Mesothelial cell of epicardium (in vitro differentiated cells): ENCODE measurements at regions not wholly inside any gene's neighbourhood (a gene's known extent, or its start where the extent isn't known, plus 50 kb on each side); places are given as distances from the start of the nearest gene placed in this dataset.

Experiments used
- DNase-seq, 2 experiments: peaks; one replicate each; pipeline ENCODE4 v3.0.0; 2021; ENCODE audit warnings: low spot score in 2 of 2; ENCODE audit not compliant: unreplicated experiment in 2 of 2
- H3K27ac Mint-ChIP-seq: 2 replicates; pipeline ENCODE4 v1.8.0; 2021; ENCODE audit warnings: mixed read lengths
- H3K27me3 Mint-ChIP-seq: 2 replicates; pipeline ENCODE4 v1.8.0; 2021; ENCODE audit warnings: low read depth, mixed read lengths
- H3K36me3 Mint-ChIP-seq: 2 replicates; pipeline ENCODE4 v1.8.0; 2021; ENCODE audit warnings: mixed read lengths
- H3K4me1 Mint-ChIP-seq: 2 replicates; pipeline ENCODE4 v1.8.0; 2021; ENCODE audit warnings: mixed read lengths
- H3K4me3 Mint-ChIP-seq: 2 replicates; pipeline ENCODE4 v1.8.0; 2021; ENCODE audit warnings: mild to moderate bottlenecking, moderate library complexity, mixed read lengths
- H3K9me3 Mint-ChIP-seq: 2 replicates; pipeline ENCODE4 v1.8.0; 2021; ENCODE audit warnings: mixed read lengths
- TF ChIP-seq, protein P1 (sequence below): fragments of 200-600 bp; sonication (generic); IDR thresholded peaks from one replicate; pipeline ENCODE4 v1.5.0; 2021; ENCODE audit warnings: antibody characterized with exemption; ENCODE audit not compliant: unreplicated experiment

DNA sequence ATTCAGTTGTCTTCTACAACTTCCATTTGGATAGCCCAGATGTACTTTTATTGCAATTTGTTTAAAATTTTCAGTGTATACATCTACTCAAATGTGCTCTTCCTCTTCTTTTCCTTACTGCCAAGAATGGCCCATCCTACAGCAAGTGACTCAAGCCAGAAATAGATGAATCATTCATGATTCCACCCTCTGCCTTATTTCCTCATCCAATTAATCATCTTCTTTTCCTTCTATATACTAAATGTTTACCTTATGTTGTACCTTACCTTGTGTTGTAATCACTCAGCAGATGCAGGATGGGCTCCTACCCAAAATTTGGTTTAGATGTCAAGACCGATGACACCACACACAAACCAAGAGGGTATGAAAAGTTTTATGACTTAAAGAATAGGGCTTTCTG is 437.8 kb downstream of the GRXCR1 start:
- H3K9me3 Mint-ChIP-seq: no peaks in the 10 kb centered on the region
- no peaks in the 10 kb centered on the region for H3K4me1 Mint-ChIP-seq
- no peaks in the 10 kb centered on the region for H3K36me3 Mint-ChIP-seq
- no peak overlapping the region for H3K27ac Mint-ChIP-seq
- no peak for DNase-seq
- TF ChIP-seq, protein P1, sequence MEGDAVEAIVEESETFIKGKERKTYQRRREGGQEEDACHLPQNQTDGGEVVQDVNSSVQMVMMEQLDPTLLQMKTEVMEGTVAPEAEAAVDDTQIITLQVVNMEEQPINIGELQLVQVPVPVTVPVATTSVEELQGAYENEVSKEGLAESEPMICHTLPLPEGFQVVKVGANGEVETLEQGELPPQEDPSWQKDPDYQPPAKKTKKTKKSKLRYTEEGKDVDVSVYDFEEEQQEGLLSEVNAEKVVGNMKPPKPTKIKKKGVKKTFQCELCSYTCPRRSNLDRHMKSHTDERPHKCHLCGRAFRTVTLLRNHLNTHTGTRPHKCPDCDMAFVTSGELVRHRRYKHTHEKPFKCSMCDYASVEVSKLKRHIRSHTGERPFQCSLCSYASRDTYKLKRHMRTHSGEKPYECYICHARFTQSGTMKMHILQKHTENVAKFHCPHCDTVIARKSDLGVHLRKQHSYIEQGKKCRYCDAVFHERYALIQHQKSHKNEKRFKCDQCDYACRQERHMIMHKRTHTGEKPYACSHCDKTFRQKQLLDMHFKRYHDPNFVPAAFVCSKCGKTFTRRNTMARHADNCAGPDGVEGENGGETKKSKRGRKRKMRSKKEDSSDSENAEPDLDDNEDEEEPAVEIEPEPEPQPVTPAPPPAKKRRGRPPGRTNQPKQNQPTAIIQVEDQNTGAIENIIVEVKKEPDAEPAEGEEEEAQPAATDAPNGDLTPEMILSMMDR: no peak
- no peaks in the 10 kb centered on the region for H3K27me3 Mint-ChIP-seq
- no peak overlapping the region for H3K4me3 Mint-ChIP-seq

DNA sequence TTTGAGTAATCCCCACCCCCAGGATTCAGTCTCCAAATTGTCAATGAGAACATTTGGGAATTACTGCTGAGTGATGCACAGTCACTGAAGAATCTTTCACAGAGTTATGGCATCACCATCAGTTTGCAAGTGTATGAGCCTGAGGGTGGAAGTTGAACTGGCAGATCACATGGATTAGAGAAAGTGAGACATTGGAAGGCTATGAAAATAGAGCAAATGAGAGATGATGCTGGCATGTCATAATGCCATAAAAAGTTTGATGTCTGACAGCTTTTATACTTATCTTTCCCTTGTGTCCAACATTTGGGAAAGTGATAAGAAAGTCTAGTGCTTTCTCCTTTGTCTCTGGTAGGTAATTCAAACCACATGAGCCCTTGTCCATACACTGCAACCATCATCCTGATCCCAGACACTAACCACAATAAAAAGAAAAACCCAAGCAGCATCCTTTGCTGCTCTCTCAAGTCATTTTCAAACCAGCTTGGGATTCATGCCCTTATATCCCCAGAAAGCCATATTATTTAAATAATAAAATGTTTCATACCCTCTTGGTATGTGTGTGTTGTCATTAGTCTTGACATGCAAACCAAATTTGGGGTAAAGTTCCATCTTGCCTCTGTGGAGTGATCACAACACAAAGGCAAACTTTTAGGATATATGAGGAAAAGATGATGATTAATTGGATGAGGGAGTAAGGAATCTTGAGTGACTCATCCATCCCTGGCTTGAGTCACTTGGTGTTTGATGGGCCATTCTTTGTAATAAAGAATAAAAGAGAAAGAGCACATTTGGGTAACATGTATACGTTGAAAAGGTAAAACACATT is 438.9 kb downstream of the GRXCR1 start:
- H3K9me3 Mint-ChIP-seq: no peaks in the 10 kb centered on the region
- no peaks in the 10 kb centered on the region for H3K4me1 Mint-ChIP-seq
- TF ChIP-seq, protein P1: no peak
- H3K4me3 Mint-ChIP-seq: no peak overlapping the region
- H3K27me3 Mint-ChIP-seq: no peaks in the 10 kb centered on the region
- H3K27ac Mint-ChIP-seq: no peak overlapping the region
- no peak for DNase-seq
- H3K36me3 Mint-ChIP-seq: no peaks in the 10 kb centered on the region

DNA sequence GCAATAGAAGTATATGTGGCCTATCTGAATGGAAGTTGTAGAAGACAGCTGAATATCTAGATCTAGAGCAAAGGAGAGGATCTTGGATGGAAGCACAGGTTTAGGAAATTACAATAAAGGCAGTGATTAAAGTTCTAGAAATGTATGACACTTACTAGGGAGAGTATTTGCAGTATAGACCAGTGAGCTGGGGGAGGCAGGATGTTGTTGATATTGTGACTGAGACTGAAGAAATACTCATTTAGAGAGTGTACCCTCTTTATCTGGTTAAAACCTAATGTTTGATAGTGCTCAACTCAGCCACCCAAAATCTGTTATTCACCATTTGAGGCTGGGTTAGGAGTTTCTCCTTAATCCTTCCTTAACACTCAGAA is 439.5 kb downstream of the GRXCR1 start:
- DNase-seq: no peak
- TF ChIP-seq, protein P1: no peak
- Mint-ChIP-seq H3K9me3 (no peaks in the 10 kb centered on the region), H3K27me3 (no peaks in the 10 kb centered on the region), H3K36me3 (no peaks in the 10 kb centered on the region), H3K4me1 (no peaks in the 10 kb centered on the region), H3K27ac (no peak overlapping the region), H3K4me3 (no peak overlapping the region)

DNA sequence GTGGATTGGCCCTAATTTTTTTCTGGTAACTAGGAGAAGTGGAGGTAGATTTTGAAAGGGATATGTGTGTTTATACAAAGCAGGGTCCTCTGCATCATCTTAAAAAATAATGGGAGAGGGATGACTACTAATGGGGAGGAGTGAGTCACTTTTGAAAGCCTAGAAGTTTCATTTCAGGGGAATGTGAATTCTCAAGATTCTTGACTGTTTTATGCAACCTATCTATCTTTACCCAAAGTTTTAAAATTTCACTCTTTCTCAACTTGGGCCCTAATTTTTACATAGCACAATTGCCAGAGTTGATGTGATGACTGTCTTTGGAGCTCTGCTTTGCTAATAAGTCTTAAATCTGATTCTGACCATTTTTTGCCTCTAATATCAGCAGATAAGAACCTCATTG is 445.2 kb downstream of the GRXCR1 start:
- Mint-ChIP-seq H3K9me3 (no peaks in the 10 kb centered on the region), H3K4me1 (no peaks in the 10 kb centered on the region), H3K4me3 (no peak overlapping the region), H3K27ac (no peak overlapping the region), H3K27me3 (no peaks in the 10 kb centered on the region), H3K36me3 (no peaks in the 10 kb centered on the region)
- DNase-seq: no peak
- TF ChIP-seq, protein P1: no peak

DNA sequence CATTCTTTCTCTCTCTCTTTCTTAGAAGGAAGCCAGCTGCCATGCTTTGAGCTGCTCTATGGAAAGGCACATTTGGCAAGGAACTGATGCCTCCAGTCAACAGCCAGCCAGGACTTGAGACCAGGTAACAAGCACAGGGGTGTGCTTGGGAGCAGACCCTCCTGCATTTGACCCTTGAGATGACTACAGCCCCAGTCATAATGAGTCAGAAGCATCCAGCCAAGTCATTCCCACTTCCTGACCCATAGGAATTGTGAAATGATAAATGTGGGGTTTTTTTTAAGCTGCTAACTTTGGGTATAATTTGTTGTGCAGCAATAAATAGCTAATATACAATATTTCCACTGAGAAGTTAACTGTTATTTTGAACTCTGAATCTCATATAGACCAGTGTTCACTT is 446.9 kb downstream of the GRXCR1 start:
- Mint-ChIP-seq H3K27me3 (no peaks in the 10 kb centered on the region), H3K9me3 (no peaks in the 10 kb centered on the region), H3K4me1 (no peaks in the 10 kb centered on the region), H3K36me3 (no peaks in the 10 kb centered on the region), H3K4me3 (no peak overlapping the region), H3K27ac (no peak overlapping the region)
- no peak for DNase-seq
- TF ChIP-seq, protein P1: no peak

DNA sequence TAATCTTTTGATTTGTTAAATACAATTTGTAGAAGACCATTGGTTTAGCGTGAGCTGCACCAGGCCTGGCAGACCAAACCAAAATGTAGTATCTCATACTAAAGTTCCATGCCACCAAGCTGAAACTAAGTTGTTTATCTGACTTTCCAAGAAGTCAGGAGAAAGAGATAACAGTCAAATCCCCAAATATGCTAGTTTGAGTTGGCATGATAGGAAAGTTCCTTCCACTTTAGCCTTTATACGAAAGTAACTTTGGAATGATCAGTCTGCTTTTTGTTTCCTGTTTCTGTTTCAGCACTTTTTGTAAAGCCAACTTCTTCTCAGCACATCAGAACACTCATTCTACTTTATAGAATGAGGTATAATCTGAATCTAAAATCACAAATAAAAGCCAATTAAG is 449.2 kb downstream of the GRXCR1 start:
- Mint-ChIP-seq H3K36me3 (no peaks in the 10 kb centered on the region), H3K4me1 (no peaks in the 10 kb centered on the region), H3K27ac (no peak overlapping the region), H3K9me3 (no peaks in the 10 kb centered on the region), H3K27me3 (no peaks in the 10 kb centered on the region), H3K4me3 (no peak overlapping the region)
- TF ChIP-seq, protein P1: no peak
- DNase-seq: no peak
